Spleen (tissue), 11 donors: ENCODE measurements at regions not wholly inside any gene's neighbourhood (a gene's known extent, or its start where the extent isn't known, plus 50 kb on each side); places are given as distances from the start of the nearest gene placed in this dataset.
A peak's percentile ranks its signal among the peaks of the same experiment; 100 is the strongest.

ENCODE experiments used
- DNase-seq: peaks from one replicate; pipeline ENCODE4 v3.0.0-alpha.2; 2020
- H3K27ac ChIP-seq, 8 donors: fragments of 200-600 bp; sonication (generic) in 7 of 8; 1 replicate in 4 of 8; 2 replicates in 4 of 8; pipeline versions ENCODE4 v1.5.0 to v1.8.0; 2016 to 2021; ENCODE audit warnings: inconsistent platforms in 4 of 8, mild to moderate bottlenecking in 4 of 8, moderate library complexity in 1 of 8
- H3K27me3 ChIP-seq, 7 donors: fragments of 200-600 bp; sonication (generic) in 6 of 7; replicated peaks in 1 of 7; 1 replicate in 4 of 7; 2 replicates in 3 of 7; pipeline versions ENCODE4 v1.5.0 to v1.8.0; 2016 to 2021; ENCODE audit warnings: inconsistent platforms in 3 of 7, mild to moderate bottlenecking in 1 of 7
- H3K36me3 ChIP-seq, 6 donors: fragments of 200-600 bp; sonication (generic) in 5 of 6; 1 replicate in 4 of 6; 2 replicates in 2 of 6; pipeline versions ENCODE4 v1.5.0 to v1.8.0; 2016 to 2021; ENCODE audit warnings: inconsistent platforms in 2 of 6
- H3K4me1 ChIP-seq, 6 donors: fragments of 200-600 bp; sonication (generic) in 5 of 6; 1 replicate in 3 of 6; 2 replicates in 3 of 6; pipeline versions ENCODE4 v1.5.0 to v1.8.0; 2016 to 2021; ENCODE audit warnings: inconsistent platforms in 3 of 6
- H3K4me3 ChIP-seq, 8 donors: fragments of 200-600 bp; sonication (generic) in 7 of 8; 1 replicate in 4 of 8; 2 replicates in 4 of 8; pipeline versions ENCODE4 v1.5.0 to v1.8.0; 2016 to 2021; ENCODE audit warnings: inconsistent platforms in 4 of 8, mild to moderate bottlenecking in 4 of 8, moderate library complexity in 2 of 8
- H3K9me3 ChIP-seq, 8 donors: fragments of 200-600 bp; sonication (generic) in 7 of 8; 1 replicate in 4 of 8; 2 replicates in 4 of 8; pipeline versions ENCODE4 v1.5.0 to v1.8.0; 2016 to 2021; ENCODE audit warnings: inconsistent platforms in 4 of 8
- POLR2A ChIP-seq, 3 donors: fragments of 450-650 bp; IDR thresholded peaks; one replicate each; pipeline ENCODE4 v1.5.1; 2017; ENCODE audit warnings: antibody characterized with exemption in 3 of 3, mild to moderate bottlenecking in 1 of 3
- POLR2AphosphoS5 ChIP-seq, 3 donors: sonication (generic); formaldehyde crosslinking; IDR thresholded peaks; one replicate each; pipeline ENCODE4 v1.5.1; 2017; ENCODE audit warnings: antibody characterized with exemption in 3 of 3
- WGBS, 5 donors: extraction: QIAGEN DNeasy Blood & Tissue Kit in 3 of 5; methylation state at CpG; one replicate each; pipeline versions ENCODE4 v1.1.5 to v1.1.7; 2013 to 2018; 5-methylcytosine and 5-hydroxymethylcytosine counted together
- intact Hi-C: fragments of 100-400 bp; cut with DNase I; formaldehyde crosslinking; loops from one replicate; pipeline ENCODE4 v1.15.0; 2023; ENCODE audit warnings: low total_unique reads
- TF ChIP-seq, protein P1 (sequence below), 11 experiments: fragments of 200-600 bp in 7 of 11; fragments of 450-650 bp in 4 of 11; sonication (generic) in 4 of 11; IDR thresholded peaks in 8 of 11; conservative IDR thresholded peaks in 3 of 11; 1 replicate in 7 of 11; 2 replicates in 4 of 11; pipeline versions ENCODE4 v1.4.0 to v1.8.0; 2016 to 2021; ENCODE audit warnings: antibody characterized with exemption in 11 of 11, inconsistent platforms in 4 of 11, mild to moderate bottlenecking in 1 of 11
- donor health status: healthy with polysubstance abuse.
- donor health status: DM: no; HTN: no; CAD: no; lungs with moderate emphysema.
- donor health status: DM: no; HTN: no; CAD: no.
- donor health status: Bipolar disorder and iron deficiency.
- donor health status: healthy.
- donor health status: DM: no; HTN: no; CAD: no.
- donor health status: DM: yes; HTN: yes; CAD: no.

DNA sequence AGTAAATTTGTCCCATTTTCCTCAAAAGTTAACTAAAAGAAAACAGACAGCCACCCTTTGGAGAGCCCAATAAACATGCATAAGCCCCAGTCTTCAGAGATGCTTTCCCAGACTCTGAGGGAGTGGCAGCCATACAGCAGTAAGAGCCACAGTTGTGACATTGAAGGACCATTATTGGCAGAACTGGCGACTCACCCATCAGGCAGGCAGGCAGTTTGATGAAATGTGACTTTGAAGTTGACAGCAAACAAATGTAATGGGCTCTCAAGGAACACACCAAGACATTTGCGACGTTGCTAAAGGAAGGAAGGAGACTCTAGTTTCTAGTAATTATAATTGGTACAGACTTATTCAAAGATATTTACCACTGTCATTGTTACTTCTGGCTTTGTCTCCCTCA, 287.5 kb upstream of the PHYHIPL start:
- Histone ChIP-seq H3K4me1 (no peaks in the 10 kb centered on the region), H3K36me3 (no peaks in the 10 kb centered on the region), H3K9me3 (no peaks in the 10 kb centered on the region), H3K27me3 (no peaks in the 10 kb centered on the region), H3K4me3 (no peak overlapping the region), H3K27ac (no peak overlapping the region)
- no peak for DNase-seq
- WGBS, 5 donors: 61 to 89% (median 73%) methylated on average over 3 of the region's 3 CpGs
- intact Hi-C loops: no loop called here
- TF ChIP-seq POLR2A (IDR thresholded peaks at IDR 0.05): no peak
- TF ChIP-seq, protein P1, sequence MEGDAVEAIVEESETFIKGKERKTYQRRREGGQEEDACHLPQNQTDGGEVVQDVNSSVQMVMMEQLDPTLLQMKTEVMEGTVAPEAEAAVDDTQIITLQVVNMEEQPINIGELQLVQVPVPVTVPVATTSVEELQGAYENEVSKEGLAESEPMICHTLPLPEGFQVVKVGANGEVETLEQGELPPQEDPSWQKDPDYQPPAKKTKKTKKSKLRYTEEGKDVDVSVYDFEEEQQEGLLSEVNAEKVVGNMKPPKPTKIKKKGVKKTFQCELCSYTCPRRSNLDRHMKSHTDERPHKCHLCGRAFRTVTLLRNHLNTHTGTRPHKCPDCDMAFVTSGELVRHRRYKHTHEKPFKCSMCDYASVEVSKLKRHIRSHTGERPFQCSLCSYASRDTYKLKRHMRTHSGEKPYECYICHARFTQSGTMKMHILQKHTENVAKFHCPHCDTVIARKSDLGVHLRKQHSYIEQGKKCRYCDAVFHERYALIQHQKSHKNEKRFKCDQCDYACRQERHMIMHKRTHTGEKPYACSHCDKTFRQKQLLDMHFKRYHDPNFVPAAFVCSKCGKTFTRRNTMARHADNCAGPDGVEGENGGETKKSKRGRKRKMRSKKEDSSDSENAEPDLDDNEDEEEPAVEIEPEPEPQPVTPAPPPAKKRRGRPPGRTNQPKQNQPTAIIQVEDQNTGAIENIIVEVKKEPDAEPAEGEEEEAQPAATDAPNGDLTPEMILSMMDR (IDR thresholded peaks at IDR 0.05 in 8 of 11, conservative IDR thresholded peaks at IDR 0.05 in 3 of 11): no peak
- no peak for TF ChIP-seq POLR2AphosphoS5 (IDR thresholded peaks at IDR 0.05)

DNA sequence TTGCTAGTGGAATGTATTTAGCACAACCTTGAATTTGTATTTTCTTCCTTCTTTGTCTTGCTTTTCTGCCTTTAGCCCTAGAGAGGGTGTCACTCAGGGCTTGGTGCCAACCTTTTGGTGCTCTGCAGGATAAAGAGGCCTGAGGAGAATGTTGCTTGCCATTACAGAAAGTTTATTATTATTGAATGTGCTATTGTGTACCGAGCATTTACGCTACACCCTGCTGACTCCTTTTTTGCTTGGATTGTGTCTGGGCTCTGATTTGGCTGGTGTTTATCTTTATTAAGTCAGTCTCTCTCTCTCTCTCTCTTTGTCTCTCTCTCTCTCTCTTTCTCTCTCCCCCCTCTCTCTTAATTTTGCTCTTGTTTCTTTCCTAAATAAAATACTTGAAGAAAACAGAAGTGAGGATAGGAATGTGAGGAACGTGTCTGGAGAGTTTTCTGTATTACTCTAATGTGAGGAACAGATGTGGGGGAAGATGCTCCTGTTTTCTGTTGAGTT, 284.4 kb upstream of the PHYHIPL start:
- WGBS, 5 donors: 66 to 69% (median 68%) methylated on average over 3 of the region's 3 CpGs
- no peaks in the 10 kb centered on the region for H3K36me3 ChIP-seq
- H3K27me3 ChIP-seq: no peaks in the 10 kb centered on the region
- no peaks in the 10 kb centered on the region for H3K4me1 ChIP-seq
- no peak overlapping the region for H3K27ac ChIP-seq
- no peak for DNase-seq
- TF ChIP-seq, protein P1 (IDR thresholded peaks at IDR 0.05 in 8 of 11, conservative IDR thresholded peaks at IDR 0.05 in 3 of 11): no peak
- no peak for TF ChIP-seq POLR2AphosphoS5 (IDR thresholded peaks at IDR 0.05)
- intact Hi-C loops: no loop called here
- no peaks in the 10 kb centered on the region for H3K9me3 ChIP-seq
- no peak overlapping the region for H3K4me3 ChIP-seq

GRCh38 chr10:58894929-58895328, 281.5 kb upstream of the PHYHIPL start:
- intact Hi-C loops: no loop called here

GRCh38 chr10:58896229-58896628, 280.2 kb upstream of the PHYHIPL start:
- DNase-seq: no peak
- peaks cover 0 to 3% (median 0%) of the 10 kb centered on the region in 8 donors for H3K9me3 ChIP-seq
- H3K27ac ChIP-seq: peak overlapping the region in 1 of 8 donors; percentile 21
- no peaks in the 10 kb centered on the region for H3K4me1 ChIP-seq
- no peak overlapping the region for H3K4me3 ChIP-seq
- H3K36me3 ChIP-seq: no peaks in the 10 kb centered on the region
- WGBS, 5 donors: 43 to 89% (median 63%) methylated on average over 1 of the region's 1 CpG
- TF ChIP-seq POLR2AphosphoS5 (IDR thresholded peaks at IDR 0.05) (no peak), POLR2A (IDR thresholded peaks at IDR 0.05) (no peak)
- TF ChIP-seq, protein P1 (IDR thresholded peaks at IDR 0.05 in 8 of 11, conservative IDR thresholded peaks at IDR 0.05 in 3 of 11): no peak
- intact Hi-C loops: no loop called here
- no peaks in the 10 kb centered on the region for H3K27me3 ChIP-seq

More at GRCh38 chr10:58894929-58895328, 281.5 kb upstream of the PHYHIPL start:
- Histone ChIP-seq H3K4me3 (no peak overlapping the region), H3K27me3 (no peaks in the 10 kb centered on the region), H3K4me1 (no peaks in the 10 kb centered on the region), H3K27ac (peak overlapping the region in 4 of 8 donors; percentile 21 to 33 (median 25)), H3K9me3 (peaks cover 0 to 3% (median 0%) of the 10 kb centered on the region in 8 donors), H3K36me3 (no peaks in the 10 kb centered on the region)
- no peak for DNase-seq
- peak in 1 of 3 donors; percentile 21 for TF ChIP-seq POLR2AphosphoS5 (IDR thresholded peaks at IDR 0.05)
- no peak for TF ChIP-seq POLR2A (IDR thresholded peaks at IDR 0.05)
- 43 to 74% (median 53%) methylated on average over 2 of the region's 2 CpGs for WGBS, 5 donors

- no peak overlapping the region for H3K4me3 ChIP-seq
- TF ChIP-seq POLR2AphosphoS5 (IDR thresholded peaks at IDR 0.05): no peak
- TF ChIP-seq, protein P1 (IDR thresholded peaks at IDR 0.05 in 8 of 11, conservative IDR thresholded peaks at IDR 0.05 in 3 of 11): no peak
- no peak for TF ChIP-seq POLR2A (IDR thresholded peaks at IDR 0.05)
- H3K9me3 ChIP-seq: peaks cover 0 to 5% (median 0%) of the 10 kb centered on the region in 8 donors
- H3K36me3 ChIP-seq: no peaks in the 10 kb centered on the region
- H3K27ac ChIP-seq: no peak overlapping the region
- intact Hi-C loops: no loop called here
- H3K4me1 ChIP-seq: no peaks in the 10 kb centered on the region
- no peaks in the 10 kb centered on the region for H3K27me3 ChIP-seq
- DNase-seq: no peak
These were observed 279.2 kb upstream of the PHYHIPL start for GRCh38 chr10:58897236-58897635.
